Mucosa of gallbladder (tissue), 1 donor: ENCODE measurements at regions not wholly inside any gene's neighbourhood (a gene's known extent, or its start where the extent isn't known, plus 50 kb on each side); places are given as distances from the start of the nearest gene placed in this dataset.
A peak's percentile ranks its signal among the peaks of the same experiment; 100 is the strongest.

Experiments used
- DNase-seq: peaks from one replicate; pipeline ENCODE4 v3.0.0-alpha.2; 2020; ENCODE audit warnings: low spot score
- donor health status: DM: no; HTN: no; CAD: no.

- no peak for DNase-seq
Observed at GRCh38 chr1:232282498-232282897, 347.4 kb downstream of the SIPA1L2 start.

- DNase-seq = no peak
Observed at GRCh38 chr1:232280910-232281309, 349.0 kb downstream of the SIPA1L2 start.

- no peak for DNase-seq
Observed at GRCh38 chr1:232279909-232280400, 350.0 kb downstream of the SIPA1L2 start.

- DNase-seq = no peak
Observed at GRCh38 chr1:232278925-232279324, 351.0 kb downstream of the SIPA1L2 start.

GRCh38 chr1:232276651-232277050 lies 353.3 kb downstream of the SIPA1L2 start:
- peak; percentile 64 for DNase-seq

GRCh38 chr1:232274999-232275710 lies 354.8 kb downstream of the SIPA1L2 start:
- no peak for DNase-seq

GRCh38 chr1:232274236-232274855 lies 355.6 kb downstream of the SIPA1L2 start:
- no peak for DNase-seq

- DNase-seq = no peak
Observed at GRCh38 chr1:232273011-232273410, 356.9 kb downstream of the SIPA1L2 start.

- no peak for DNase-seq
Observed at GRCh38 chr1:232271991-232272589, 357.8 kb downstream of the SIPA1L2 start.

- DNase-seq = no peak
Observed at GRCh38 chr1:232271299-232271698, 358.6 kb downstream of the SIPA1L2 start.

GRCh38 chr1:232269988-232270387 lies 359.9 kb downstream of the SIPA1L2 start:
- no peak for DNase-seq

- no peak for DNase-seq
Observed at GRCh38 chr1:232267837-232268598, 361.9 kb downstream of the SIPA1L2 start.

GRCh38 chr1:232267092-232267836 lies 362.7 kb downstream of the SIPA1L2 start:
- no peak for DNase-seq

- no peak for DNase-seq
Observed at GRCh38 chr1:232263452-232263851, 366.5 kb downstream of the SIPA1L2 start.

- DNase-seq = no peak
Observed at GRCh38 chr1:232262991-232263390, 366.9 kb downstream of the SIPA1L2 start.

GRCh38 chr1:232260861-232261260 lies 369.1 kb downstream of the SIPA1L2 start:
- no peak for DNase-seq

- no peak for DNase-seq
Observed at GRCh38 chr1:232260045-232260444, 369.9 kb downstream of the SIPA1L2 start.

- DNase-seq = no peak
Observed at GRCh38 chr1:232259333-232259732, 370.6 kb downstream of the SIPA1L2 start.

- DNase-seq = no peak
Observed at GRCh38 chr1:232252546-232253118, 377.3 kb downstream of the SIPA1L2 start.

- no peak for DNase-seq
Observed at GRCh38 chr1:232250838-232251237, 379.1 kb downstream of the SIPA1L2 start.
